ENCODE measurements at regions not wholly inside any gene's neighbourhood (a gene's known extent, or its start where the extent isn't known, plus 50 kb on each side); places are given as distances from the start of the nearest gene placed in this dataset.

- Histone ChIP-seq H3K9me2 (ENCODE audit: insufficient read depth) (no peaks in the 10 kb centered on the region), H3K27me3 (ENCODE audit: insufficient read depth, low read length) (peaks cover 21% of the 10 kb centered on the region; the same call in 1 of the 2 replicates), H3K9ac (ENCODE audit: low read length) (no peak overlapping the region), H2AFZ (ENCODE audit: low read depth, low read length, poor library complexity, severe bottlenecking) (no peak overlapping the region), H4K20me1 (ENCODE audit: insufficient read depth) (no peaks in the 10 kb centered on the region), H3K27ac (ENCODE audit: low read depth, low read length) (no peak overlapping the region), H3K4me2 (ENCODE audit: low read length) (no peak overlapping the region), H3K9me3 (ENCODE audit: control insufficient read depth in 1 of 2, insufficient read depth in 1 of 2, low read depth in 1 of 2, low read length in 2 of 2) (no peaks in the 10 kb centered on the region), H3K79me2 (ENCODE audit: insufficient read depth, low read length) (no peaks in the 10 kb centered on the region), H3K4me3 (replicated peaks in 1 of 2; ENCODE audit: low read depth in 1 of 2, low read length in 2 of 2) (no peak overlapping the region), H3K4me1 (ENCODE audit: control insufficient read depth in 1 of 2, insufficient read depth in 2 of 2, low read length in 2 of 2) (no peaks in the 10 kb centered on the region), H3K36me3 (ENCODE audit: control insufficient read depth in 1 of 2, insufficient read depth in 2 of 2, low read length in 2 of 2) (no peaks in the 10 kb centered on the region)
- no peak for DNase-seq (ENCODE audit: low read depth, low spot score)
- ATAC-seq: no peak
- TF ChIP-seq REST (IDR thresholded peaks at IDR 0.05; ENCODE audit: low read depth) (no peak), ZFX (IDR thresholded peaks at IDR 0.05) (no peak), SIN3A (IDR thresholded peaks at IDR 0.05; ENCODE audit: low read depth) (no peak), FOSL1 (IDR thresholded peaks at IDR 0.05; ENCODE audit: low read depth) (no peak), EGR1 (IDR thresholded peaks at IDR 0.05; ENCODE audit: low read depth) (no peak), SRF (IDR thresholded peaks at IDR 0.05; ENCODE audit: low read depth) (no peak), ZNF274 (IDR thresholded peaks at IDR 0.05; ENCODE audit: low read depth, low read length) (no peak), EZH2 (IDR thresholded peaks at IDR 0.05) (no peak), JUND (IDR thresholded peaks at IDR 0.05) (no peak), POLR2A (IDR thresholded peaks at IDR 0.05; ENCODE audit: borderline replicate concordance, extremely low read depth, insufficient read depth, insufficient read length) (no peak), POLR2AphosphoS5 (IDR thresholded peaks at IDR 0.05; ENCODE audit: low read depth, low read length) (no peak), YY1 (IDR thresholded peaks at IDR 0.05; ENCODE audit: extremely low read depth, insufficient replicate concordance, low read depth, low read length) (no peak), CEBPB (IDR thresholded peaks at IDR 0.05; ENCODE audit: low read depth) (no peak)
- ChIA-PET RAD21 (ENCODE audit: low non-redundant PET in 1 of 2, low total read pairs in 2 of 2, uncharacterized antibody in 2 of 2, unreplicated experiment in 2 of 2) (no interaction called here), POLR2A (no interaction called here), CTCF (no interaction called here)
- intact Hi-C loops (cut with micrococcal nuclease): no loop called here
- no TSS peak for BruUV-seq (replicated peaks)
These were observed 88.1 kb downstream of the DACT2 start for GRCh38 chr6:168231393-168231957.
